Neural progenitor cell (in vitro differentiated cells): ENCODE measurements at regions not wholly inside any gene's neighbourhood (a gene's known extent, or its start where the extent isn't known, plus 50 kb on each side); places are given as distances from the start of the nearest gene placed in this dataset.

Experiments used
- DNase-seq: peaks from one replicate; pipeline ENCODE4 v3.0.0-alpha.2; 2016; ENCODE audit warnings: low spot score
- H2AFZ ChIP-seq: fragments of 200-600 bp; sonication (generic); replicated peaks from 2 replicates; pipeline ENCODE4 v1.6.1; 2016; ENCODE audit warnings: antibody characterized with exemption
- H3F3A ChIP-seq: fragments of 200-600 bp; sonication (generic); 2 replicates; pipeline ENCODE4 v1.6.1; 2016; ENCODE audit warnings: antibody characterized with exemption, low read depth
- H3K27ac ChIP-seq: fragments of 200-600 bp; sonication (generic); 2 replicates; pipeline ENCODE4 v1.5.1; 2016; ENCODE audit warnings: mild to moderate bottlenecking
- H3K27me3 ChIP-seq: fragments of 200-600 bp; sonication (generic); 2 replicates; pipeline ENCODE4 v1.6.1; 2016; ENCODE audit warnings: mild to moderate bottlenecking, moderate library complexity
- H3K36me3 ChIP-seq: fragments of 200-600 bp; sonication (generic); 2 replicates; pipeline ENCODE4 v1.5.1; 2016
- H3K4me1 ChIP-seq: fragments of 200-600 bp; sonication (generic); 2 replicates; pipeline ENCODE4 v1.6.1; 2016; ENCODE audit warnings: mixed run types
- H3K4me2 ChIP-seq: fragments of 200-600 bp; sonication (generic); 2 replicates; pipeline ENCODE4 v1.6.1; 2016
- H3K4me3 ChIP-seq: fragments of 200-600 bp; sonication (generic); 2 replicates; pipeline ENCODE4 v1.5.1; 2016
- H3K79me2 ChIP-seq: fragments of 200-600 bp; sonication (generic); 2 replicates; pipeline ENCODE4 v1.6.1; 2016; ENCODE audit warnings: low read depth
- H3K9ac ChIP-seq: fragments of 200-600 bp; sonication (generic); 2 replicates; pipeline ENCODE4 v1.6.1; 2016
- H3K9me3 ChIP-seq: fragments of 200-600 bp; sonication (generic); 2 replicates; pipeline ENCODE4 v1.5.1; 2016; ENCODE audit warnings: low read depth
- H4K20me1 ChIP-seq: fragments of 200-600 bp; sonication (generic); 2 replicates; pipeline ENCODE4 v1.6.1; 2016; ENCODE audit warnings: low read depth
- H3K27ac Mint-ChIP-seq: 3 replicates; pipeline ENCODE4 v1.8.0; 2021; ENCODE audit warnings: mixed read lengths
- H3K27me3 Mint-ChIP-seq: 2 replicates; pipeline ENCODE4 v1.8.0; 2022; ENCODE audit warnings: low read depth, mild to moderate bottlenecking, inconsistent platforms, moderate library complexity, mixed read lengths; ENCODE audit not compliant: insufficient read depth
- H3K36me3 Mint-ChIP-seq: 3 replicates; pipeline ENCODE4 v1.8.0; 2021; ENCODE audit warnings: mixed read lengths
- H3K4me1 Mint-ChIP-seq: 3 replicates; pipeline ENCODE4 v1.8.0; 2021; ENCODE audit warnings: mixed read lengths
- H3K4me3 Mint-ChIP-seq: 3 replicates; pipeline ENCODE4 v1.8.0; 2021; ENCODE audit warnings: mild to moderate bottlenecking, moderate library complexity, mixed read lengths
- H3K9me3 Mint-ChIP-seq: 3 replicates; pipeline ENCODE4 v1.8.0; 2020; ENCODE audit warnings: mixed read lengths
- CTCF ChIP-seq: fragments of 200-600 bp; sonication (generic); IDR thresholded peaks from 2 replicates; pipeline ENCODE4 v1.5.1; 2017; ENCODE audit warnings: antibody characterized with exemption, mild to moderate bottlenecking
- EZH2 ChIP-seq: fragments of 200-600 bp; sonication (generic); IDR thresholded peaks from 2 replicates; pipeline ENCODE4 v1.6.1; 2017; ENCODE audit warnings: antibody characterized with exemption, mild to moderate bottlenecking, moderate library complexity
- EZH2phosphoT487 ChIP-seq: fragments of 200-600 bp; sonication (generic); IDR thresholded peaks from 2 replicates; pipeline ENCODE4 v1.6.1; 2017; ENCODE audit warnings: antibody characterized with exemption

GRCh38 chr5:56735849-56736641 is 79.3 kb upstream of the MAP3K1 start:
- TF ChIP-seq EZH2phosphoT487 (no peak), CTCF (no peak), EZH2 (no peak)
- Histone ChIP-seq H4K20me1 (no peaks in the 10 kb centered on the region), H3K9me3 (no peaks in the 10 kb centered on the region), H3K27ac (no peak overlapping the region), H3K4me2 (no peak overlapping the region), H3F3A (no peaks in the 10 kb centered on the region), H3K9ac (no peak overlapping the region), H3K79me2 (no peaks in the 10 kb centered on the region), H3K27me3 (no peaks in the 10 kb centered on the region), H3K36me3 (no peaks in the 10 kb centered on the region), H2AFZ (no peak overlapping the region), H3K4me3 (no peak overlapping the region), H3K4me1 (peaks cover 10% of the 10 kb centered on the region)
- no peak overlapping the region for H3K4me3 Mint-ChIP-seq
- H3K27me3 Mint-ChIP-seq = peaks cover 5% of the 10 kb centered on the region
- DNase-seq = no peak
- peaks cover 25% of the 10 kb centered on the region for H3K4me1 Mint-ChIP-seq
- no peaks in the 10 kb centered on the region for H3K36me3 Mint-ChIP-seq
- no peak overlapping the region for H3K27ac Mint-ChIP-seq
- H3K9me3 Mint-ChIP-seq = no peaks in the 10 kb centered on the region

GRCh38 chr5:56734091-56734694 is 81.2 kb upstream of the MAP3K1 start:
- Histone ChIP-seq H3F3A (no peaks in the 10 kb centered on the region), H3K27ac (no peak overlapping the region), H3K9ac (no peak overlapping the region), H4K20me1 (no peaks in the 10 kb centered on the region), H3K4me1 (peaks cover 10% of the 10 kb centered on the region), H3K4me2 (no peak overlapping the region), H3K79me2 (no peaks in the 10 kb centered on the region), H2AFZ (no peak overlapping the region), H3K27me3 (no peaks in the 10 kb centered on the region), H3K4me3 (no peak overlapping the region), H3K9me3 (no peaks in the 10 kb centered on the region), H3K36me3 (no peaks in the 10 kb centered on the region)
- DNase-seq = no peak
- Mint-ChIP-seq H3K4me3 (no peak overlapping the region), H3K27me3 (peaks cover 5% of the 10 kb centered on the region), H3K4me1 (peaks cover 25% of the 10 kb centered on the region), H3K36me3 (no peaks in the 10 kb centered on the region), H3K9me3 (no peaks in the 10 kb centered on the region), H3K27ac (no peak overlapping the region)
- TF ChIP-seq EZH2phosphoT487 = no peak
- no peak for TF ChIP-seq CTCF
- no peak for TF ChIP-seq EZH2

GRCh38 chr5:56733580-56733979 is 81.8 kb upstream of the MAP3K1 start:
- no peaks in the 10 kb centered on the region for H3K27me3 ChIP-seq
- peaks cover 25% of the 10 kb centered on the region for H3K4me1 Mint-ChIP-seq
- no peak overlapping the region for H3K4me3 Mint-ChIP-seq
- H3K27ac Mint-ChIP-seq = no peak overlapping the region
- H3K9me3 Mint-ChIP-seq = no peaks in the 10 kb centered on the region
- no peak for TF ChIP-seq EZH2phosphoT487
- TF ChIP-seq CTCF = no peak
- TF ChIP-seq EZH2 = no peak
- H4K20me1 ChIP-seq = no peaks in the 10 kb centered on the region
- H3F3A ChIP-seq = no peaks in the 10 kb centered on the region
- H3K79me2 ChIP-seq = no peaks in the 10 kb centered on the region
- peaks cover 10% of the 10 kb centered on the region for H3K4me1 ChIP-seq
- no peak overlapping the region for H3K27ac ChIP-seq
- peaks cover 5% of the 10 kb centered on the region for H3K27me3 Mint-ChIP-seq
- H3K9me3 ChIP-seq = no peaks in the 10 kb centered on the region
- H3K4me3 ChIP-seq = no peak overlapping the region
- DNase-seq = no peak
- no peak overlapping the region for H3K4me2 ChIP-seq
- no peaks in the 10 kb centered on the region for H3K36me3 ChIP-seq
- H3K36me3 Mint-ChIP-seq = no peaks in the 10 kb centered on the region
- H2AFZ ChIP-seq = no peak overlapping the region
- H3K9ac ChIP-seq = no peak overlapping the region
